A673 (cell line): ENCODE measurements at regions not wholly inside any gene's neighbourhood (a gene's known extent, or its start where the extent isn't known, plus 50 kb on each side); places are given as distances from the start of the nearest gene placed in this dataset.

Experiments used
- BruUV-seq: library from RNA; stranded (reverse); fragments of 400-500 nt; replicated peaks from 2 replicates; lab custom pipeline; 2021; lab: Mats Ljungman, UMichigan
- CTCF ChIA-PET: fragments of 300-600 bp; sonication (Branson Sonifier 250); formaldehyde crosslinking; loops from one replicate; lab custom pipeline; 2022; ENCODE audit warnings: antibody characterized with exemption; lab: Charles Lee
- POLR2A ChIA-PET: fragments of 300-600 bp; sonication (Branson Sonifier 250); formaldehyde crosslinking; loops from one replicate; lab custom pipeline; 2022; ENCODE audit warnings: antibody characterized with exemption; ENCODE audit not compliant: low non-redundant PET; lab: Charles Lee
- DNase-seq: peaks from one replicate; pipeline ENCODE4 v3.0.0-alpha.2; 2015; ENCODE audit warnings: low spot score
- H3K27ac ChIP-seq: fragments of 200-600 bp; sonication (generic); 2 replicates; pipeline ENCODE4 v1.5.1; 2016; ENCODE audit warnings: mixed run types, low read depth, mild to moderate bottlenecking, mixed read lengths, antibody characterized with exemption, low read length; ENCODE audit not compliant: poor library complexity, severe bottlenecking
- H3K27me3 ChIP-seq: fragments of 200-600 bp; sonication (generic); replicated peaks from 2 replicates; pipeline ENCODE4 v1.6.1; 2017; ENCODE audit warnings: mixed run types, low read depth, mild to moderate bottlenecking, mixed read lengths, antibody characterized with exemption, low read length; ENCODE audit not compliant: insufficient read depth, poor library complexity
- H3K36me3 ChIP-seq: fragments of 200-600 bp; sonication (generic); 2 replicates; pipeline ENCODE4 v1.6.1; 2016; ENCODE audit warnings: mixed run types, mild to moderate bottlenecking, mixed read lengths, antibody characterized with exemption, low read length; ENCODE audit not compliant: insufficient read depth, poor library complexity, severe bottlenecking
- H3K4me1 ChIP-seq: fragments of 200-600 bp; sonication (generic); 2 replicates; pipeline ENCODE4 v1.6.1; 2017; ENCODE audit warnings: mixed run types, mild to moderate bottlenecking, mixed read lengths, antibody characterized with exemption, low read length; ENCODE audit not compliant: insufficient read depth, poor library complexity, severe bottlenecking
- H3K4me3 ChIP-seq: fragments of 200-600 bp; sonication (generic); 2 replicates; pipeline ENCODE4 v1.5.1; 2016; ENCODE audit warnings: low read depth, mixed run types, mild to moderate bottlenecking, mixed read lengths, low read length; ENCODE audit not compliant: poor library complexity, severe bottlenecking
- H3K9me3 ChIP-seq: fragments of 200-600 bp; sonication (generic); 2 replicates; pipeline ENCODE4 v1.6.1; 2016; ENCODE audit warnings: mixed run types, low read depth, mild to moderate bottlenecking, mixed read lengths, antibody characterized with exemption, low read length; ENCODE audit not compliant: poor library complexity, severe bottlenecking
- CTCF ChIP-seq: fragments of 300-800, 200-600 bp; sonication (generic); conservative IDR thresholded peaks from 2 replicates; pipeline ENCODE4 v1.5.1; 2017; ENCODE audit warnings: low read depth, mild to moderate bottlenecking, antibody characterized with exemption, low read length, moderate library complexity, mixed read lengths
- EZH2 ChIP-seq: fragments of 200-600 bp; sonication (generic); IDR thresholded peaks from 2 replicates; pipeline ENCODE4 v1.6.1; 2017; ENCODE audit warnings: borderline replicate concordance, low read depth, mild to moderate bottlenecking, mixed read lengths, antibody characterized with exemption, low read length; ENCODE audit not compliant: poor library complexity, severe bottlenecking
- intact Hi-C: fragments of 100-400 bp; cut with micrococcal nuclease; formaldehyde crosslinking; loops from one replicate; pipeline ENCODE4 v1.10.0; 2022; ENCODE audit not compliant: unreplicated experiment

DNA sequence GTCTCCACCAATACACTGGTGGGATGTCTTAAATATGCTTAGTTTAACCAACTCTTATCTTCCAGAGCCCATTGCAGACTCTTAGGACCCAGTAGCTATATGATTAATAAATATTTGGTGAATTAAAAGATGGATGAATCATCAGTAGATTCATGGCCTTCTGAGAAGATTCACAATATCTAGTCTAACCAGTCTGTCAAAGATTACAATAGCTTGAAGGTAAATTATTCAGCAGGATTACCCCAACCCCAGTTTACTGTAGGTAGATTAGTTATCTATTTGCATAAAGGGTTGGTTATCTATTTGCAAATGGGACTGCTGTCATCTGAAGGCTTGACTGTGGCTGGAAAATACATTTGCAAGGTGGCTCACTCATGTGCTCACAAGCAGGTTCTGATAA is 239.4 kb upstream of the THRB start:
- Histone ChIP-seq H3K4me1 (no peaks in the 10 kb centered on the region), H3K27me3 (peaks cover 4% of the 10 kb centered on the region), H3K4me3 (no peak overlapping the region), H3K36me3 (no peaks in the 10 kb centered on the region), H3K27ac (no peak overlapping the region), H3K9me3 (no peaks in the 10 kb centered on the region)
- no TSS peak for BruUV-seq
- POLR2A ChIA-PET, result no interaction called here
- no peak for DNase-seq
- CTCF ChIA-PET, result no interaction called here
- intact Hi-C loops, result no loop called here
- TF ChIP-seq CTCF (no peak), EZH2 (no peak)

DNA sequence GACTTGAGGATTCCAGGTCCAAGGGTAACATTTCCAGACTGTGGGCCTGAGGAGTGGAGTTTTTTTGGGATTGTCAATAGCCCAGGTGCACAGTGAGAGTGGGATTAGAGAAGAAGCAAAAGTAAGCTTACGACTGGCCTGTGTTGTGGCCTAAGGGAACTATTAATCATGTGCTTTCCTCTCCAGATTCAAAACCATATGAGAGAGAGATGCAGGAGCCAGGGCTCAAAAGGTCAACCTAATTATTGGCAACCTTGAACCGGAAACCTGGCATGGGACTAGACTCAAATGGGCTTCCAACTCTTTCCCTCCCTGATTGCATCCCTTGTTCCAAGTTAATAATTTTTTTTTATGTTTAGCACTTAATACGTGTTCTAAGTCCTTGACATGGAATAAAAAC is 242.1 kb upstream of the THRB start:
- Histone ChIP-seq H3K36me3 (no peaks in the 10 kb centered on the region), H3K27me3 (peaks cover 4% of the 10 kb centered on the region), H3K9me3 (no peaks in the 10 kb centered on the region), H3K4me1 (no peaks in the 10 kb centered on the region), H3K27ac (no peak overlapping the region), H3K4me3 (no peak overlapping the region)
- DNase-seq, result no peak
- TF ChIP-seq EZH2 (no peak), CTCF (no peak)
- POLR2A ChIA-PET, result no interaction called here
- intact Hi-C loops, result no loop called here
- no TSS peak for BruUV-seq
- CTCF ChIA-PET, result no interaction called here

DNA sequence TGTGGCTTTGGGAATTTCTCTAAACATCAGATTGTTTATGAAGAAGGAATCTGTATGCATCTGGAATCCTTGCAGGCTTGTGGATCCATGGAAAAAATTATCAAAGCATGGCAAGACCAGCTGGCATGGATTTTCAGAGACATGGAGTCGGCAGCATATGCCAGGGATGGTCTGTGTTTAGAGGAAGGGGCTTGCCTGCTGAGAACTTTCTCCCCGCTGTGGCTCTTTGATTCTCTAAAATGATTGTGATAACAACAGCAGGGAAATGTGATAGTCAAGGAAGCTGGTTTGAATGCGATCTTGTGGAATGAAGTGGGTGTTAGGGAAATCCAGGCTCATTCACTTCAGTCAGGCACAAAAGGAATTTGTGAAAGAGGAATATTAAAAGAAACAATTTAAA is 245.7 kb upstream of the THRB start:
- DNase-seq, result no peak
- Histone ChIP-seq H3K27ac (no peak overlapping the region), H3K27me3 (peaks cover 4% of the 10 kb centered on the region), H3K4me3 (no peak overlapping the region), H3K9me3 (no peaks in the 10 kb centered on the region), H3K36me3 (no peaks in the 10 kb centered on the region), H3K4me1 (no peaks in the 10 kb centered on the region)
- CTCF ChIA-PET, result no interaction called here
- POLR2A ChIA-PET, result no interaction called here
- no TSS peak for BruUV-seq
- intact Hi-C loops, result no loop called here
- TF ChIP-seq EZH2 (no peak), CTCF (no peak)
